HG02884 (cell line): ENCODE measurements at regions not wholly inside any gene's neighbourhood (a gene's known extent, or its start where the extent isn't known, plus 50 kb on each side); places are given as distances from the start of the nearest gene placed in this dataset.

Source experiments
- ATAC-seq: cut with Tn5 transposase; IDR thresholded peaks from one replicate; pipeline ENCODE4 v1.9.1; 2021; ENCODE audit warnings: mild to moderate bottlenecking, moderate library complexity; ENCODE audit not compliant: unreplicated experiment

DNA sequence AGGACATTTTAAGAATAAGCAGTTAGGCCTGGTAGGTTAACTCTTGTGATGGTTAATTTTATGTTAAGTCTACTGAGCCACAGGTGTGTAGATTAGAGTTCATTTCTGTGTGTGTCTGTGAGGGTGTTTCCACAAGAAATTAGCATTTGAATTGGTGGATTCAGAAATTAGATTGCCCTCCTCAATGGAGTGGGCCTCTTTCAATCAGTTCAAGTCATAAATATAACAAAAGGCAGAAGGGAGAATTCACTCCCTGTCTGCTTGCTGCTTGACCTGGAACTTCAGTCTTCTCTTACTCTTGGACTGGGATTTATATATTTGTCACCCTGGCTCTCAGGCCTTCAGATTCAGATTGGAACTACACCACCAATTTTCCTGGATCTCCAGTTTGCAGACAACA, 55.3 kb upstream of the POM121L12 start:
- no peak for ATAC-seq

DNA sequence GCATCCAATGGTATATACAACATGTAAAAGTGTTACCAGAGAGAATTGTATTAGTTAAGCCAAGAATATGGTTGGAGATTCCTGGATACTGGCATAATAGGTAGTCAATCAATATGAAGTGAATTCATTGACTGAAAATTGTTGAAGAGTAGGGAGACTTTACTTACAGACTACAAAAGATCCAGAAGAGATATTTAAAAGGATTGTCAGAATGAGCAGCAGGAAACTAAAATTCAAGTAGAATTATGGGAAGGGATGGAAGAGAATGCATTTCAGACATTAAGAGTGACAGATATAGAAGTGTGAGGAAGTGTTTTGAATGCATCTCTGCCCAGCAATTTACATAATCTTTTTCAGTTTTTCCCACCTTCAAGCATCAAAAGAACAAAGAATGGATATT, 62.3 kb upstream of the POM121L12 start:
- no peak for ATAC-seq

DNA sequence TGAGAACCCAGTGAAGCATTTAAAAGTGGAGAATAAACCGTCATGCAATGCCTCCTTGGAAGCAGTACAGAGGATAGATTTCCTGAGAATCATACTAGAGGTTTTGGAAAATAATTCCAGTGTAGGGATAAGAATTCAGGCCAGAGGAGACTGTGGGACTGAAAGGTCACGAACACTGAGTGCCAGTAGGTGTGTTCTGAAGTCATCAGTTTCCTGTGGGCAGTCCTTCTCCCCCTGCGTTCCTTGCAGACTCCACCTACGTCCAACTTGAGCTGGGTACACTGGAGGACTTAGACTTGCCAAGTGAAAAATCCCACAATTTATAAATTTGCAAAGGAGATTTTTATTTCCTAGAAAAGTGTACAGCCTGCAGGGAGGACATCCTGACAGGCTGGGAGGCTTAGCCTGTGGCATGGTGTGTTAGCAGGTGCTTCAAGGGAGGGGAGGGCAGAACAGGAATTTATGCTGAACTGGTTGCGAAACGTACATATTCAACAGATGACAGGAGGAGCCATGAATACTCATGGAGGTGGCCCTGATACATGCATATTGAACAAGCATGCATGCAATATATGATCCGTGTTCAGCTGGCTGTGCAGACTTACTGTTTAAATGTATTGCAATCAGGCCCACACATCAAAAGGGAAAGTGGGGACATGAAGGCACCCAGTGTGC, 72.9 kb upstream of the POM121L12 start:
- ATAC-seq, result no peak

DNA sequence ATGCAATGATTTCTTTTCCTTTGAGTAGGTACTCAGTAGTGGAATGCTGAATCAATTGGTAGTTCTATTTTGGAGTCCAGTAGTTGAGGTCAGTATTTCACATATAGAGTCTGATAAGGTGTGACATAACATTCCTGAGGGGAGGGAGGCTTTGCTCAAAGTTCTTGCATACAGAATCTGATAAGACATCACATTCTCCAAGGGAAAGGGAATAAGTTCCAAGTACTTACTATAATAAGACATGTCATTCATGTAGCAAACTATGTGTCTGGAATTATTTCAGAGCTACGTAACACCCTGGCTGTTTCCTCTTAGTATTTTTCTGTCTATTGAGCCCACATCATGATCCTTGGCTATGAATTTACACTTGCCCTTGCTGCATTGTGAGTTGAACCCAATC, 74.3 kb upstream of the POM121L12 start:
- ATAC-seq, result no peak

GRCh38 chr7:52959878-52960660, 75.4 kb upstream of the POM121L12 start:
- ATAC-seq, result no peak

- no peak for ATAC-seq
Measured at GRCh38 chr7:52959336-52959735, 76.1 kb upstream of the POM121L12 start.

GRCh38 chr7:52958621-52959140, 76.8 kb upstream of the POM121L12 start:
- ATAC-seq, result no peak

GRCh38 chr7:52956379-52956915, 79.0 kb upstream of the POM121L12 start:
- ATAC-seq, result no peak

- ATAC-seq, result no peak
Measured at GRCh38 chr7:52955522-52955921, 79.9 kb upstream of the POM121L12 start.

- no peak for ATAC-seq
Measured at GRCh38 chr7:52944921-52945320, 90.5 kb upstream of the POM121L12 start.

DNA sequence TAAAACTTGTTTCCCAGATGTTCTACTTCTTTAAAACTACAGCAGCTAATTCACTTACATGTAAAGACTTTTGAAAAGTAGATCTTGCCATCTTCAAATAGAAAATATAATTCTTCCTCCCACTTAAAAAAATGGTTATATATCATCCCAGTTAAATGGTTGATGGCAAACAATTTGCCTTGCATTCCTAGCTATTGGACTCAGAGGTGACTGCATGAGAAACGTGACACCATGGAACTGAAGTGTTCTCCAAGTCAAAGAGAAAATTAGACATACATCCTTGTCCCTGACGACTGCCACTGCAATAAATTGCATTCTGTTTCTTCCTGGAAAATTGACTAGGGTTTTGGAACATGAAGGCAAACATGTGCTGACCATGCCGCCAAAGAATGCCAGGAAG, 95.0 kb upstream of the POM121L12 start:
- ATAC-seq, result no peak

DNA sequence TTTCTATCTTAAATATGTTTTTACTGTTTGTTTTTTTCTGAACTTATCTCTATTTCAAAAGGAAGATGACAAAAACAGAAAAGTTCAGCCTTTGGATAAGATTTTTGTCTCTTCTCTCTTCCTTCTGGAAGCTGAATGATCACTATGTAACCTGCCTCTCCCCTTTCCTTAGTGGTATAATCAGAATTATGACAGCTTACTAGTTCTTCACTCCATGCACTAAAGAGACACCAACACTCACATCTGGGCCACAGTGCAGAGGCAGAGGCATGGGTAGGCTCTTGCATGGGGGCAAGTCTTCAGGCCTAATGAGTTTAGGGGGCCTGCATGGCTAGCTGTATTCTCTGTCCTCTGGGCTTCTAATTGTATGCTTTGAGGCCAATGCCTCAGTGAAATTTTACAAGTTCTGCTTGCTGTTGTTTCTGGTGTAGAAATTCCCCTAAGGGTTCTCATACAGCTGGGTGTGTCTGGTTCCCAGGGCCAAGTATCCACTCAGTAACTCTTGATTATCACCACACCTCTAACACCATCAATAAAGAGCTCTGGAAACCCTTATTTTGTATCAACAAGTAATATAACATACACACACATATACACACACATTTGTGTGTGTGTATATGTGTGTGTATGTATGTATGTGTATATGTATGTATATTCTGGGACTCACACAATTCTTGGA, 96.8 kb upstream of the POM121L12 start:
- no peak for ATAC-seq

GRCh38 chr7:52936750-52937149, 98.7 kb upstream of the POM121L12 start:
- ATAC-seq, result no peak

GRCh38 chr7:52928591-52928990, 106.8 kb upstream of the POM121L12 start:
- no peak for ATAC-seq

DNA sequence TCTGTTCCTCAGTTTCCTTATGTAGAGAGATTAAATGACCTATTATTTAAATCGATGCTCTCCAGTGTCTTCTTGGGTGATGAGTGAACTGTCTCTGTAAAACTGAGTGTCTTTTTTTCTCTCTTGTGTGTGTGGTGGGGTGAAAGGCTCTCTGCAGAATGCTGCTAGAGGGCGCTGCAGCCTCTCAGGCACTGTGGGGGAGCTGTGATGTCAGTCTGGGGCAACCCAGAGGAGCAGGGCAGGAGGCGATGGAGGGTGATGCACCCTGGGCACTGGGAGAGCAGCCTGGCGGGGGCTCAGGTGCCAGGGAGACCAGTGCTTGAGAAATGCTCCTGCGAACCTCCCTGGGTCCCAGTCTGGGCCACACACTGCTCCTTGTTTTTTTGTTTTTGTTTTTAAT, 110.1 kb upstream of the POM121L12 start:
- no peak for ATAC-seq

DNA sequence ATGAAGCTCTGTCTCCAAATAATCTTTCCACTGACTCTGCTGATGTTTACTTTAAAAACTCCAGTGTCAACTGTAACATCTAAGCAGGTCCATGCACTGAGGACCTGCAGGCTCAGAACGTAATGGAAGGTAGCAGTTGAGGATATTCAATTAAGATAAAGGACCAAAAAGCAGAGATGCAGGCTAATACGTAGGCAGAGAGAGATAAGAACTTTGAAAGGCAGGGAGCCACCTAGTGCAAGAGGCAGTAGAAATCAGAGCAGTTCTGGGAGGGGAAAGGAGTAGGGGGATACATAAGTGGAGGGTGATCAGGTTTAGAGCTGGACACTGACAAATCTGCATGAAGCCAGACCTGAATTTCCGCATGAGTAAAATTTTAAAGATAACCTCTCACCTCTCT, 114.5 kb upstream of the POM121L12 start:
- no peak for ATAC-seq

DNA sequence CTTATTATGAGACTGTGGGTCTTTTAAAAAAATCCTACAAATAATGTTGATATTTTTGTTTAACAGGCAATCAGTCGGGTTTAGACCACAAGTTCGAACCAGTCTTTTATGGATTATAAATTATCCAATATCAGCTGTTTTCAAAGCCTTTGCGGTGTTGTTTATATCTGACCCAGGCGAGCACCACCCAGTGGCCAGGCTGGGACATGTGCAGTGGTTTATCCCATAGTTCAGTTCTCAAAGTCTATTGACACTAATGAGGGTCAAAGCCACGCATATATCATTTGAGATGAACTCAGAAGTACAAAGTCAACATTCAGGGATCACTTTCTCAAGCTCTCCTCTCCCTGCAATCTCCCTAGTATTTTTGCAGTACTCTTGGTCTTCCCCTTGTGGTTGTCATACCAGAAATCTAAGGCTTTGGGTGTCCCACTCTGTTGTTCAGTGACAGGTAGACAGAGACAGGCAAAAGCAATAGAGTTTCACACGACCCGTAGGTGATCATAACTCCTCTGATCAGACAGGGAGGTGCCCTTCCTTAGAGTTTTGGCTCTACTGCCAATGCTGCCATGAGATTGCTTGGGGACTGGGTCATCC, 117.4 kb upstream of the POM121L12 start:
- no peak for ATAC-seq

DNA sequence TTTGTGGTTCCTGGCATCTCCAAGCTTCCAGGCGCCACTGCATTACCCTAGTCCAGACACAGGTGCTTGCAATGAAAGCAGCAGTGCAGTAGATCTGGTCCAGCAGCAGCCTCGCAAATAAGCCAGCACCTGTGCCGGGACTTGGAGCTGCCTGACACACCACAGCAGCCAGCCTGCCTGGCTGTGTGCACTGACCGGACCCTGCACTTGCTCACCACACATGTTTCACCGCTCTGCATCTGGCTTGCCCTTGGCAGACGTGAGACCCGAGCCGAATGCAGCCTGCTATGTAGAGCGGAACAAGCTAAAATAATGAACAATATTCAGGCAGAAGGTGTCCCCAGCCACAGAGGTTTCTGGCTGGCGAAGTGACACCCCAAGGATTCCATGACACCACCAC, 123.6 kb upstream of the POM121L12 start:
- no peak for ATAC-seq

DNA sequence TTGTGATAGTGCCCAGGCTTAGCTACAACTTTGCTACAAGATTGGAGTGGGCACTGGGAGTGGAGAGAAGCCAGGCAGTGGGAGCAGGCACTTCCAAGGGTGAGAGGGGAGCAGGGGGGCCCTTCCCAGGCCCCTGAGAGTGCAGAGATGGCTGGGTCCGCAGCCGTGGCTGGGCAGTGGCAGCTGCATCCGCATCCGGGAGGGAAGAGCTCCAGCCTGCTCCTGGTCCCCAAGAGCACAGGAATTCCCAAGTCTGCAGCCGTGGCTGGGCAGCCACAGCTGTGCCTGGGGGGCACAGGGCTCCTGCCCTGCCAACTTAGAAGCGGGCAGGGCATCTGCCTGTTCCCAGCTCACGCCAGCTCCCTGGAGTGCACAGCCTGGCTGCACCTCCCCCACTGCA, 124.1 kb upstream of the POM121L12 start:
- ATAC-seq, result no peak

- ATAC-seq, result no peak
Measured at GRCh38 chr7:52909935-52910334, 125.5 kb upstream of the POM121L12 start.

GRCh38 chr7:52909131-52909530, 126.3 kb upstream of the POM121L12 start:
- ATAC-seq, result no peak
